Panc1 (cell line): ENCODE measurements at regions not wholly inside any gene's neighbourhood (a gene's known extent, or its start where the extent isn't known, plus 50 kb on each side); places are given as distances from the start of the nearest gene placed in this dataset.

Experiments
- CTCF ChIP-seq: fragments of 450-650 bp; IDR thresholded peaks from 2 replicates; pipeline ENCODE4 v1.5.1; 2017; ENCODE audit warnings: mild to moderate bottlenecking
- POLR2AphosphoS5 ChIP-seq: IDR thresholded peaks from 2 replicates; pipeline ENCODE4 v1.6.1; 2012; ENCODE audit warnings: mild to moderate bottlenecking, low read depth, low read length, moderate library complexity
- REST ChIP-seq, 2 experiments: IDR thresholded peaks; 2 replicates each; pipeline ENCODE4 v1.6.1; 2011 to 2012; ENCODE audit warnings: low read depth in 2 of 2, control low read depth in 1 of 2, low read length in 1 of 2, mild to moderate bottlenecking in 1 of 2, moderate library complexity in 1 of 2; ENCODE audit not compliant: insufficient read depth in 1 of 2
- SIN3A ChIP-seq: IDR thresholded peaks from 2 replicates; pipeline ENCODE4 v1.6.1; 2012; ENCODE audit warnings: low read depth, mild to moderate bottlenecking, low read length, moderate library complexity, borderline replicate concordance; ENCODE audit not compliant: insufficient read depth
- TCF7L2 ChIP-seq: IDR thresholded peaks from 2 replicates; pipeline ENCODE4 v1.6.1; 2011; ENCODE audit warnings: mild to moderate bottlenecking, low read depth, low read length, inconsistent platforms

GRCh38 chr14:49249022-49249421, 337.2 kb downstream of the RPS29 start:
- TF ChIP-seq CTCF, result no peak
- TF ChIP-seq SIN3A, result no peak
- TF ChIP-seq REST (IDR thresholded peaks at IDR 0.05; ENCODE audit: insufficient read depth in 1 of 2, low read depth in 2 of 2, low read length in 1 of 2), result no peak
- TF ChIP-seq POLR2AphosphoS5, result no peak
- no peak for TF ChIP-seq TCF7L2
